ENCODE measurements at regions not wholly inside any gene's neighbourhood (a gene's known extent, or its start where the extent isn't known, plus 50 kb on each side); places are given as distances from the start of the nearest gene placed in this dataset.

GRCh38 chr2:2853346-2853745 lies 522.3 kb upstream of the MYT1L start:
- no peak for TF ChIP-seq CTCF (IDR thresholded peaks at IDR 0.05; ENCODE audit: poor library complexity)
- TF ChIP-seq EZH2phosphoT487 (IDR thresholded peaks at IDR 0.05; ENCODE audit: low read depth, severe bottlenecking, unreplicated experiment): no peak
- no peak for TF ChIP-seq EZH2 (IDR thresholded peaks at IDR 0.05; ENCODE audit: borderline replicate concordance)
- Histone ChIP-seq H3K36me3 (replicated peaks; ENCODE audit: insufficient read depth, low read depth) (no peaks in the 10 kb centered on the region), H3K27me3 (no peaks in the 10 kb centered on the region), H3K4me2 (no peak overlapping the region), H3K4me3 (no peak overlapping the region), H3K79me2 (no peaks in the 10 kb centered on the region), H4K20me1 (ENCODE audit: insufficient read depth, poor library complexity, severe bottlenecking) (no peaks in the 10 kb centered on the region), H3K9me3 (ENCODE audit: low read depth) (no peaks in the 10 kb centered on the region), H3K4me1 (ENCODE audit: insufficient read depth) (no peaks in the 10 kb centered on the region), H3K9me2 (replicated peaks; ENCODE audit: insufficient read depth) (no peaks in the 10 kb centered on the region), H2AFZ (no peak overlapping the region), H3K27ac (no peak overlapping the region)
- no peak for DNase-seq (ENCODE audit: low spot score)
- WGBS (ENCODE audit: low lambda C conversion rate, missing lambda C conversion rate): 62% methylated on average over 2 of the region's 2 CpGs

- Histone ChIP-seq H3K4me3 (no peak overlapping the region), H3K4me1 (ENCODE audit: insufficient read depth) (no peaks in the 10 kb centered on the region), H3K36me3 (replicated peaks; ENCODE audit: insufficient read depth, low read depth) (no peaks in the 10 kb centered on the region), H3K79me2 (no peaks in the 10 kb centered on the region), H3K9me2 (replicated peaks; ENCODE audit: insufficient read depth) (no peaks in the 10 kb centered on the region), H3K9me3 (ENCODE audit: low read depth) (no peaks in the 10 kb centered on the region), H4K20me1 (ENCODE audit: insufficient read depth, poor library complexity, severe bottlenecking) (no peaks in the 10 kb centered on the region), H3K4me2 (no peak overlapping the region), H3K27me3 (no peaks in the 10 kb centered on the region), H3K27ac (no peak overlapping the region), H2AFZ (no peak overlapping the region)
- no peak for DNase-seq (ENCODE audit: low spot score)
- 87% methylated on average over 24 of the region's 24 CpGs for WGBS (ENCODE audit: low lambda C conversion rate, missing lambda C conversion rate)
- TF ChIP-seq EZH2 (IDR thresholded peaks at IDR 0.05; ENCODE audit: borderline replicate concordance) (no peak), CTCF (IDR thresholded peaks at IDR 0.05; ENCODE audit: poor library complexity) (no peak), EZH2phosphoT487 (IDR thresholded peaks at IDR 0.05; ENCODE audit: low read depth, severe bottlenecking, unreplicated experiment) (no peak)
Observed at GRCh38 chr2:2851806-2852777, 521.0 kb upstream of the MYT1L start.

GRCh38 chr2:2851316-2851715 lies 520.2 kb upstream of the MYT1L start:
- no peak for DNase-seq (ENCODE audit: low spot score)
- H3K79me2 ChIP-seq: no peaks in the 10 kb centered on the region
- H4K20me1 ChIP-seq (ENCODE audit: insufficient read depth, poor library complexity, severe bottlenecking): no peaks in the 10 kb centered on the region
- no peaks in the 10 kb centered on the region for H3K4me1 ChIP-seq (ENCODE audit: insufficient read depth)
- 89% methylated on average over 9 of the region's 9 CpGs for WGBS (ENCODE audit: low lambda C conversion rate, missing lambda C conversion rate)
- no peak overlapping the region for H3K27ac ChIP-seq
- H3K4me3 ChIP-seq: no peak overlapping the region
- no peak overlapping the region for H3K4me2 ChIP-seq
- H2AFZ ChIP-seq: no peak overlapping the region
- no peak for TF ChIP-seq EZH2phosphoT487 (IDR thresholded peaks at IDR 0.05; ENCODE audit: low read depth, severe bottlenecking, unreplicated experiment)
- no peak for TF ChIP-seq CTCF (IDR thresholded peaks at IDR 0.05; ENCODE audit: poor library complexity)
- H3K9me3 ChIP-seq (ENCODE audit: low read depth): no peaks in the 10 kb centered on the region
- H3K9me2 ChIP-seq (replicated peaks; ENCODE audit: insufficient read depth): no peaks in the 10 kb centered on the region
- no peaks in the 10 kb centered on the region for H3K27me3 ChIP-seq
- no peaks in the 10 kb centered on the region for H3K36me3 ChIP-seq (replicated peaks; ENCODE audit: insufficient read depth, low read depth)
